ENCODE measurements at regions not wholly inside any gene's neighbourhood (a gene's known extent, or its start where the extent isn't known, plus 50 kb on each side); places are given as distances from the start of the nearest gene placed in this dataset.

DNA sequence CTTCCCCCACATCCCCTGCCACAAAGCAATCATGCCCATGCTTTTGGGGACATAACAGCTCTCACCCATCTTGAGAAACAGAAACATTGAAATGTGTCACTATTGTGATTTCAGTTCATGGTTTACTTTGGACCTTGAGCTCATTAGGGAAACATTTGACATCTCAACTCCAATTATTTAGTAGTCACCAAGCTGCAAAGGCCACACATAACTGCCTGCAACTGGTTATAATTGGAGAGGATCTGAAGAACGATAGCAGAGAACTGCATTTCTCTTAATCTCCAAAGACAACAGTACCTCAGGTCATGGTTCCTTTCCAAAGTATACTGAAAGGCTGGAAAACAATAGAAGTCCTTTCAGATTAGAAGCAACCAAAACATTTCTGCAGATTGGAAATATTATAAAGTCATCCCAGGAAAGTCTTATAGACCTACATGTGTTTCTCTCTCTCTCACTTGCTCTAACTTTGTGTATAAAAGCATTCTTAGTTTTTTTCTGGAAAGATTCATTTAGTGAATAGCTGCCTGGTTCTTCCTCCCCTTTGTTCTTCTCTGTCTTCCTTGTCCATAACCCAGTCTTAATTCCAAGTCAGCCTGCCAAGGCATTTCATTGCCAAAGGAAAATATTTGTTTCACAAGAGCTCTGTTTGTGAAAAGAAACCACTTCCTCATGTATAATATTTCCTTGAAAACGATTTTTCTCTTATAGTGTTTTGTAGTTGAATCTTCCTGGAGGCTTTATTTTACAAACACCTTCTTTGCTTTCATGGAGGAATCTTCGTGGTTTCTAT, 426.8 kb downstream of the ADGRL2 start:
- ATAC-seq (no peak), DNase-seq (no peak)
- Histone ChIP-seq H3K27ac (no peak overlapping the region), H3K27me3 (no peaks in the 10 kb centered on the region), H3K4me3 (no peak overlapping the region), H3K4me1 (no peaks in the 10 kb centered on the region), H3K36me3 (no peaks in the 10 kb centered on the region), H3K9me3 (peaks cover 0 to 2% (median 0%) of the 10 kb centered on the region in 4 donors)
- WGBS (ENCODE audit: insufficient coverage, low coverage, low lambda C conversion rate, missing lambda C conversion rate): 22% methylated on average over 3 of the region's 3 CpGs
- intact Hi-C loops (cut with DNase I): no loop called here
- no peak for TF ChIP-seq POLR2A (IDR thresholded peaks at IDR 0.05)
- no peak for TF ChIP-seq CTCF (IDR thresholded peaks at IDR 0.05)

DNA sequence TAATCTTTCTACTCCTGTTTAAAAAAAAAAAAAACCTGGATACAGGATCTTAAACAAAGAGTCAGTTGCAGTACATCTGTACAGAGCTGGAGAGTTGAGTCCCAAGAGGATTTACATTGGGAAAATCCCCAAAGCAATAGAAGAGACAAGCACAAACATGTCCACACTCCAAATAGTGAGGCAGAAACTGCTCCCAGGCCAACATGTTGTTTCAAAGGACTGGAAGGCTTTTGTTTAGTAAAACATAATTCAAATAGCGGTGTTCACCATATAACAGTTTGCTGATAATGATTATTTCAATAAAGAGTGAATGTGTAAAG, 425.4 kb downstream of the ADGRL2 start:
- no peak for ATAC-seq
- no peak overlapping the region for H3K27ac ChIP-seq
- intact Hi-C loops (cut with DNase I): no loop called here

DNA sequence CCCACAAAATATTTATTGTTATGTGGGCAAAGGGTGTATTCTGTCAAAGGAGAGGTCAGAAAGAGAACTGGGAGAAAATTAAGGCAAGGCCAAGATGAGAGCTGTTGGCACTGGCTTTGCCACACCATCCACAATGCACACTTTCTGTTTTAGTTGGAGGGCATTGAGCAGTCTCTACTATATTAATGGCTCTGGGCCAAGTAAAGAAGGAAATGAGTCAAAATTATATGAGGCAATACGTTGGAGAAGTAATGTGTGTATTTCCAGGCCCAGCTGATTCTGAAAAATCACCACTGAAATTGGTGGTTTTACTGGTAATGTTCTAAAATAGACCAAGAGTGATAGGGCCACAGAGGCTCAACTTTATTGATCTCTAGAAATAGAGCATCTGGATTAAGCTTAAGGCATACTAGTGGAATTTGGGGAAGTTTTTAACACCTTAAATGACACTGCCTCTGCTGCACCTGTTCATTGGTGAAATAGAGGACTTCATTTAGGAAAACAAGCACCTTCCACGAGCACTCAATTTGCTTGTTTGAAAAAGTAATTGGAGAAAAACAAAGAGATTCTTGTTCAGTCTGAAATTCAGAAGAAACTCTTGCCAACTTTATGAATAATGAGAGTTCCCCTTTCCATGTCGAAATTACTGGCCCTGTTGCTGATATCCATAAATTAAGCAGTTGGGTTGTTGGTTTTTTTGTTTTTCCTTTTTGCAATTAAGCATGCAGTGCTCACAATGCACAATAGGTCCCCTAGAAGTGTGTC, 424.9 kb downstream of the ADGRL2 start:
- no peak overlapping the region for H3K27ac ChIP-seq
- no peaks in the 10 kb centered on the region for H3K27me3 ChIP-seq
- ATAC-seq (peak; percentile 49 to 83 (median 56)), DNase-seq (no peak)
- TF ChIP-seq CTCF (IDR thresholded peaks at IDR 0.05): no peak
- no peak for TF ChIP-seq POLR2A (IDR thresholded peaks at IDR 0.05)
- no peaks in the 10 kb centered on the region for H3K9me3 ChIP-seq
- H3K36me3 ChIP-seq: no peaks in the 10 kb centered on the region
- no peaks in the 10 kb centered on the region for H3K4me1 ChIP-seq
- intact Hi-C loops (cut with DNase I): no loop called here
- no peak overlapping the region for H3K4me3 ChIP-seq
- WGBS (ENCODE audit: insufficient coverage, low coverage, low lambda C conversion rate, missing lambda C conversion rate): 25% methylated on average over 3 of the region's 3 CpGs

More for the DNA sequence above, 425.4 kb downstream of the ADGRL2 start:
- Histone ChIP-seq H3K36me3 (no peaks in the 10 kb centered on the region), H3K27me3 (no peaks in the 10 kb centered on the region), H3K9me3 (no peaks in the 10 kb centered on the region), H3K4me1 (no peaks in the 10 kb centered on the region), H3K4me3 (no peak overlapping the region)
- TF ChIP-seq CTCF (IDR thresholded peaks at IDR 0.05): no peak
- no peak for TF ChIP-seq POLR2A (IDR thresholded peaks at IDR 0.05)
- WGBS (ENCODE audit: insufficient coverage, low coverage, low lambda C conversion rate, missing lambda C conversion rate): 80% methylated on average over 1 of the region's 1 CpG
- DNase-seq: no peak

GRCh38 chr1:82223091-82223490, 422.4 kb downstream of the ADGRL2 start:
- DNase-seq (no peak), ATAC-seq (no peak)
- TF ChIP-seq POLR2A (IDR thresholded peaks at IDR 0.05): no peak
- no peak for TF ChIP-seq CTCF (IDR thresholded peaks at IDR 0.05)
- Histone ChIP-seq H3K27ac (no peak overlapping the region), H3K36me3 (no peaks in the 10 kb centered on the region), H3K27me3 (no peaks in the 10 kb centered on the region), H3K9me3 (no peaks in the 10 kb centered on the region), H3K4me3 (no peak overlapping the region), H3K4me1 (no peaks in the 10 kb centered on the region)
- intact Hi-C loops (cut with DNase I): no loop called here
- WGBS (ENCODE audit: insufficient coverage, low coverage, low lambda C conversion rate, missing lambda C conversion rate): 85% methylated on average over 1 of the region's 1 CpG

All from right lobe of liver (tissue), 6 donors.